Sigmoid colon (tissue), 3 donors: ENCODE measurements at regions not wholly inside any gene's neighbourhood (a gene's known extent, or its start where the extent isn't known, plus 50 kb on each side); places are given as distances from the start of the nearest gene placed in this dataset.

Source experiments
- POLR2A ChIP-seq, 2 donors: fragments of 450-650 bp; IDR thresholded peaks; one replicate each; pipeline ENCODE4 v1.6.1; 2016; ENCODE audit warnings: antibody characterized with exemption in 2 of 2, mild to moderate bottlenecking in 2 of 2, moderate library complexity in 2 of 2
- TF ChIP-seq, protein P1 (sequence below), 4 experiments: fragments of 450-650 bp in 3 of 4; fragments of 200-600 bp in 1 of 4; IDR thresholded peaks; one replicate each; pipeline ENCODE4 v1.5.1; 2016 to 2019; ENCODE audit warnings: antibody characterized with exemption in 4 of 4, mild to moderate bottlenecking in 3 of 4, moderate library complexity in 2 of 4

DNA sequence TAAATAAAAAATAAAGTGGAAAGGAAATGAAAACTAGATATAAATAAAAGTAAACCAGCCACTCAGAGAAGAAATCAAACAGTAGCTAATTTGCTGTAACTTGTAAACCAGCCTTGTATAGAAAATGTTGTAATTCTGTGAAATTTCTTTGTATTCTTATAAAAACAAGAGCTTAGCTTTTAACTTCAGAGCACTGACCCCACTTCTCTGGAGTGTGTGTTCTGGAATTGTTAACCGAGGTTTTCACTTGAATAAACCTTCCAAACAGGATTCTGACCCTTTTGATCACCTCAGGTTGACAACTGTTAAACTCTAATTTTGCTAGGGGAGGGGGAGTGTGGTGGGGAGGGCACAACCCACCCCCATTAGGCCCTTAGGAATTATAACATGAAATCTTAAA lies 151.9 kb upstream of the TRIM24 start:
- TF ChIP-seq, protein P1, sequence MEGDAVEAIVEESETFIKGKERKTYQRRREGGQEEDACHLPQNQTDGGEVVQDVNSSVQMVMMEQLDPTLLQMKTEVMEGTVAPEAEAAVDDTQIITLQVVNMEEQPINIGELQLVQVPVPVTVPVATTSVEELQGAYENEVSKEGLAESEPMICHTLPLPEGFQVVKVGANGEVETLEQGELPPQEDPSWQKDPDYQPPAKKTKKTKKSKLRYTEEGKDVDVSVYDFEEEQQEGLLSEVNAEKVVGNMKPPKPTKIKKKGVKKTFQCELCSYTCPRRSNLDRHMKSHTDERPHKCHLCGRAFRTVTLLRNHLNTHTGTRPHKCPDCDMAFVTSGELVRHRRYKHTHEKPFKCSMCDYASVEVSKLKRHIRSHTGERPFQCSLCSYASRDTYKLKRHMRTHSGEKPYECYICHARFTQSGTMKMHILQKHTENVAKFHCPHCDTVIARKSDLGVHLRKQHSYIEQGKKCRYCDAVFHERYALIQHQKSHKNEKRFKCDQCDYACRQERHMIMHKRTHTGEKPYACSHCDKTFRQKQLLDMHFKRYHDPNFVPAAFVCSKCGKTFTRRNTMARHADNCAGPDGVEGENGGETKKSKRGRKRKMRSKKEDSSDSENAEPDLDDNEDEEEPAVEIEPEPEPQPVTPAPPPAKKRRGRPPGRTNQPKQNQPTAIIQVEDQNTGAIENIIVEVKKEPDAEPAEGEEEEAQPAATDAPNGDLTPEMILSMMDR (IDR thresholded peaks at IDR 0.05): no peak
- TF ChIP-seq POLR2A (IDR thresholded peaks at IDR 0.05): no peak
